Endothelial cell of umbilical vein (primary cell): ENCODE measurements at regions not wholly inside any gene's neighbourhood (a gene's known extent, or its start where the extent isn't known, plus 50 kb on each side); places are given as distances from the start of the nearest gene placed in this dataset.

Experiments used
- BruUV-seq: library from RNA; stranded (reverse); fragments of 400-500 nt; replicated peaks from 2 replicates; lab custom pipeline; 2021; lab: Mats Ljungman, UMichigan
- CTCF ChIA-PET: fragments of 300-600, 350-600 bp; sonication (Branson Sonifier 250); formaldehyde crosslinking; loops from one replicate; lab custom pipeline; 2021; ENCODE audit warnings: antibody characterized with exemption, inconsistent platforms; lab: Charles Lee
- POLR2A ChIA-PET: fragments of 300-600, 350-600 bp; sonication (Branson Sonifier 250); formaldehyde crosslinking; loops from one replicate; lab custom pipeline; 2021; ENCODE audit warnings: antibody characterized with exemption, inconsistent platforms; lab: Charles Lee
- DNase-seq: peaks from one replicate; pipeline ENCODE4 v3.0.0-alpha.2; 2011; ENCODE audit warnings: low read depth, low spot score
- FAIRE-seq: peaks from 2 replicates; lab custom pipeline; 2011; peaks lifted over from hg19 to GRCh38; lab: Jason Lieb, UNC
- H2AFZ ChIP-seq: 2 replicates; pipeline ENCODE4 v1.6.0; 2012; ENCODE audit warnings: low read depth, low read length, control low read depth, inconsistent platforms
- H3K27ac ChIP-seq: 2 replicates; pipeline ENCODE4 v1.5.1; 2011; ENCODE audit warnings: low read depth, mild to moderate bottlenecking, control low read depth, low read length, moderate library complexity; ENCODE audit not compliant: insufficient read depth
- H3K27me3 ChIP-seq, 2 experiments: 2 replicates each; pipeline versions ENCODE4 v1.6.0 to v1.6.1; 2011; ENCODE audit warnings: low read length in 2 of 2, mixed read lengths in 1 of 2; ENCODE audit not compliant: control insufficient read depth in 2 of 2, insufficient read depth in 2 of 2
- H3K36me3 ChIP-seq, 2 experiments: 2 replicates in 1 of 2; 3 replicates in 1 of 2; pipeline ENCODE4 v1.5.1; 2011; ENCODE audit warnings: low read length in 2 of 2, mild to moderate bottlenecking in 1 of 2, moderate library complexity in 1 of 2; ENCODE audit not compliant: control insufficient read depth in 2 of 2, insufficient read depth in 2 of 2; ENCODE audit errors: extremely low read depth in 1 of 2
- H3K4me1 ChIP-seq: 3 replicates; pipeline ENCODE4 v1.5.1; 2011; ENCODE audit warnings: mild to moderate bottlenecking, low read length; ENCODE audit not compliant: control insufficient read depth, insufficient read depth; ENCODE audit errors: extremely low read depth
- H3K4me2 ChIP-seq: 2 replicates; pipeline ENCODE4 v1.6.1; 2011; ENCODE audit warnings: low read length, control low read depth, mixed read lengths; ENCODE audit not compliant: insufficient read depth
- H3K4me3 ChIP-seq, 3 experiments: fragments of 200-600 bp in 1 of 3; sonication (generic), shearing (Covaris generic) in 1 of 3; replicated peaks in 1 of 3; 2 replicates each; pipeline ENCODE4 v1.5.1; 2011 to 2016; ENCODE audit warnings: control low read depth in 3 of 3, low read length in 3 of 3, mild to moderate bottlenecking in 2 of 3, inconsistent platforms in 1 of 3, low read depth in 1 of 3, moderate library complexity in 1 of 3; ENCODE audit not compliant: insufficient read depth in 1 of 3
- H3K79me2 ChIP-seq: 2 replicates; pipeline ENCODE4 v1.6.0; 2012; ENCODE audit warnings: low read length, inconsistent platforms; ENCODE audit not compliant: control insufficient read depth, insufficient read depth
- H3K9ac ChIP-seq: replicated peaks from 2 replicates; pipeline ENCODE3; 2011; ENCODE audit warnings: low read length, control low read depth; ENCODE audit not compliant: insufficient read depth; ENCODE audit errors: extremely low read depth
- H3K9me1 ChIP-seq: replicated peaks from 3 replicates; pipeline ENCODE4 v1.6.0; 2011; ENCODE audit warnings: mild to moderate bottlenecking, low read length; ENCODE audit not compliant: control insufficient read depth, insufficient read depth; ENCODE audit errors: extremely low read depth
- H3K9me3 ChIP-seq: replicated peaks from 2 replicates; pipeline ENCODE4 v1.5.1; 2012; ENCODE audit warnings: low read length, inconsistent platforms; ENCODE audit not compliant: control insufficient read depth, insufficient read depth
- H4K20me1 ChIP-seq: replicated peaks from 2 replicates; pipeline ENCODE3; 2011; ENCODE audit warnings: mild to moderate bottlenecking, low read length; ENCODE audit not compliant: control insufficient read depth, insufficient read depth; ENCODE audit errors: extremely low read depth
- EZH2 ChIP-seq: IDR thresholded peaks from 2 replicates; pipeline ENCODE4 v1.6.1; 2012; ENCODE audit warnings: borderline replicate concordance, low read depth, mild to moderate bottlenecking, moderate library complexity, low read length, inconsistent platforms; ENCODE audit not compliant: severe bottlenecking
- MYC ChIP-seq: IDR thresholded peaks from one replicate; pipeline ENCODE4 v1.6.1; 2011; ENCODE audit warnings: mild to moderate bottlenecking, low read depth, low read length
- dilution Hi-C: fragments of 300-500 bp; cut with MboI; formaldehyde crosslinking; loops from one replicate; pipeline ENCODE4 v1.15.0; 2019; ENCODE audit warnings: low sequenced_read_pairs; ENCODE audit not compliant: extremely low pct_ligation_motif_present
- intact Hi-C: fragments of 100-400 bp; cut with micrococcal nuclease; formaldehyde crosslinking; loops from one replicate; pipeline ENCODE4 v1.10.0; 2022
- TF ChIP-seq, protein P1 (sequence below): IDR thresholded peaks from 2 replicates; pipeline ENCODE4 v1.6.1; 2011; ENCODE audit not compliant: insufficient read depth, insufficient read length

DNA sequence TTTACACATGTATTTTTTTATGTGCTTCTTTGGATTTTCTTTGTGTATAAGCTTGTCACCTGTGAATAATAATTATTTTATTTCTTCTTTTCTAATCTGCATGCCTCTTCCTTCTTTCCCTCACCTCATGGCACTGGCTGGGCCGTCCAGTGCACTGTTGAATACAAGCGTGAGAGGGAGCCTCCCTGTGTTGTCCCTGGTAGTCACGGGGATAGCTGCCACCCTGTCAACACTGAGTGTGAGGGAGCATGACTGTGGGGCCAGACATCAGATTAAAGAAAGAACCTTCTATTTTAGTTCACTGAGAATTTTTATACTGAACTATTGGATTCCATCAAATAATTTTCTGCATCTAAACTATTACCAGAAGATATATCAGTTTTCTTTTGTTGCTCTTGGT, 187.9 kb downstream of the CDC14C start:
- Histone ChIP-seq H2AFZ (no peak overlapping the region), H3K4me2 (no peak overlapping the region), H3K9me1 (no peaks in the 10 kb centered on the region), H4K20me1 (no peaks in the 10 kb centered on the region), H3K4me1 (no peaks in the 10 kb centered on the region), H3K36me3 (no peaks in the 10 kb centered on the region), H3K9me3 (no peaks in the 10 kb centered on the region), H3K79me2 (no peaks in the 10 kb centered on the region), H3K9ac (no peak overlapping the region), H3K27me3 (no peaks in the 10 kb centered on the region), H3K4me3 (no peak overlapping the region), H3K27ac (no peak overlapping the region)
- dilution Hi-C loops: no loop called here
- intact Hi-C loops: no loop called here
- ChIA-PET POLR2A (no interaction called here), CTCF (no interaction called here)
- TF ChIP-seq MYC: no peak
- TF ChIP-seq, protein P1, sequence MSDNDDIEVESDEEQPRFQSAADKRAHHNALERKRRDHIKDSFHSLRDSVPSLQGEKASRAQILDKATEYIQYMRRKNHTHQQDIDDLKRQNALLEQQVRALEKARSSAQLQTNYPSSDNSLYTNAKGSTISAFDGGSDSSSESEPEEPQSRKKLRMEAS: no peak
- DNase-seq (no peak), FAIRE-seq (no peak)
- no TSS peak for BruUV-seq

DNA sequence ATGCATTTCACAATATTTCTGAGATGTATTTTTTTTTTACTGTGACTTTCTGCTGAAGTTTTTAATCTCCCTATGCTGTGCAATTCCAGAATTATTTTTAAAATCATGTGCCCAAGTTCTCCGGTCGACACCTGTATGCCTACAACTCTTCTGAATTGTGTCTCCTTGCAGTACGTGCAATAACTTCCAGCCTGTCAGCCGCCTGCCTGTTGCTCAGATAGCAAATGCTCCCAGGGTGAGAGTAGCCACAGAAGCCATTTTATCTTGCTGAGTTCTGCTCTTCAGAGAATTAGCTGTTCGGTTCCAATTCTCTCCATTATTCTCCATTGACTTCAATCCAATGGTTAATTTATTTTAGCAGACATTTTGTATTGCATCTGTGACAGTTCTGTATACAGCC, 188.3 kb downstream of the CDC14C start:
- Histone ChIP-seq H3K27ac (no peak overlapping the region), H3K27me3 (no peaks in the 10 kb centered on the region), H3K36me3 (no peaks in the 10 kb centered on the region), H3K4me3 (no peak overlapping the region), H3K4me1 (no peaks in the 10 kb centered on the region), H4K20me1 (no peaks in the 10 kb centered on the region), H3K4me2 (no peak overlapping the region), H3K9ac (no peak overlapping the region), H2AFZ (no peak overlapping the region), H3K79me2 (no peaks in the 10 kb centered on the region), H3K9me1 (no peaks in the 10 kb centered on the region), H3K9me3 (no peaks in the 10 kb centered on the region)
- ChIA-PET CTCF (no interaction called here), POLR2A (no interaction called here)
- no peak for DNase-seq
- TF ChIP-seq EZH2 (no peak), MYC (no peak)
- BruUV-seq: no TSS peak
- dilution Hi-C loops (no loop called here), intact Hi-C loops (no loop called here)
- FAIRE-seq: no peak
